ENCODE measurements at regions not wholly inside any gene's neighbourhood (a gene's known extent, or its start where the extent isn't known, plus 50 kb on each side); places are given as distances from the start of the nearest gene placed in this dataset.

DNA sequence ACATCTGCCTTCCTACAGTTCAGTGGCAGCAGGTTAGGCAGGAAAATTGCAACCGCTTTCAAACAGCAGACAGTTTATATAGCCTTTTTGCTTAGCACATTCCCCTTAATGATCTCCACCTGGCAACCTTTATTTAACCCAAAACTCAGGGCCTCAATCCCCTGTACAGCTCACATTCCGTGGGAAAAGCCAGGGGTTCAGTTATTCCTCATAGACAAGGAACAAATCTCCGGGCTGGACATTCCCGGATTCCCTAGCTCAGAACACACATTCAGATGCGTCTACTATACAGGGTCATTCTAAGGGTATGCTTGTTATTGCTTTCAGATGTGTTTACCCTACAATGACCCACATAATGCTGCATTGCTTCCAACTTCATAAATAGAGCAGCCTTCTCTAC, 73.8 kb upstream of the DCN start:
- no peak for TF ChIP-seq EZH2 (IDR thresholded peaks at IDR 0.05; ENCODE audit: borderline replicate concordance, low read length)
- TF ChIP-seq, protein P1, sequence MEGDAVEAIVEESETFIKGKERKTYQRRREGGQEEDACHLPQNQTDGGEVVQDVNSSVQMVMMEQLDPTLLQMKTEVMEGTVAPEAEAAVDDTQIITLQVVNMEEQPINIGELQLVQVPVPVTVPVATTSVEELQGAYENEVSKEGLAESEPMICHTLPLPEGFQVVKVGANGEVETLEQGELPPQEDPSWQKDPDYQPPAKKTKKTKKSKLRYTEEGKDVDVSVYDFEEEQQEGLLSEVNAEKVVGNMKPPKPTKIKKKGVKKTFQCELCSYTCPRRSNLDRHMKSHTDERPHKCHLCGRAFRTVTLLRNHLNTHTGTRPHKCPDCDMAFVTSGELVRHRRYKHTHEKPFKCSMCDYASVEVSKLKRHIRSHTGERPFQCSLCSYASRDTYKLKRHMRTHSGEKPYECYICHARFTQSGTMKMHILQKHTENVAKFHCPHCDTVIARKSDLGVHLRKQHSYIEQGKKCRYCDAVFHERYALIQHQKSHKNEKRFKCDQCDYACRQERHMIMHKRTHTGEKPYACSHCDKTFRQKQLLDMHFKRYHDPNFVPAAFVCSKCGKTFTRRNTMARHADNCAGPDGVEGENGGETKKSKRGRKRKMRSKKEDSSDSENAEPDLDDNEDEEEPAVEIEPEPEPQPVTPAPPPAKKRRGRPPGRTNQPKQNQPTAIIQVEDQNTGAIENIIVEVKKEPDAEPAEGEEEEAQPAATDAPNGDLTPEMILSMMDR (IDR thresholded peaks at IDR 0.05; ENCODE audit: low read length), result no peak
- H3K4me1 ChIP-seq (ENCODE audit: insufficient read depth, low read length, severe bottlenecking), result no peaks in the 10 kb centered on the region
- H2AFZ ChIP-seq (ENCODE audit: low read length), result no peak overlapping the region
- no peaks in the 10 kb centered on the region for H3K36me3 ChIP-seq (ENCODE audit: insufficient read depth, low read length)
- H3K27ac ChIP-seq (ENCODE audit: low read depth, low read length, poor library complexity, severe bottlenecking), result no peak overlapping the region
- no peaks in the 10 kb centered on the region for H3K9me2 ChIP-seq (ENCODE audit: low read depth, low read length)
- H3K9me3 ChIP-seq (ENCODE audit: low read length), result no peaks in the 10 kb centered on the region
- no peak overlapping the region for H3K9ac ChIP-seq (ENCODE audit: low read length)
- no peaks in the 10 kb centered on the region for H3F3A ChIP-seq (ENCODE audit: insufficient read depth, low read length)
- H3K79me2 ChIP-seq (ENCODE audit: insufficient read depth, low read length), result no peaks in the 10 kb centered on the region
- H3K4me3 ChIP-seq (ENCODE audit: low read depth, low read length, poor library complexity, severe bottlenecking), result no peak overlapping the region
- no peak overlapping the region for H3K4me2 ChIP-seq (ENCODE audit: low read length)
- H3K27me3 ChIP-seq (ENCODE audit: insufficient read depth, low read length), result no peaks in the 10 kb centered on the region
- H4K20me1 ChIP-seq (ENCODE audit: insufficient read depth, low read length), result no peaks in the 10 kb centered on the region

DNA sequence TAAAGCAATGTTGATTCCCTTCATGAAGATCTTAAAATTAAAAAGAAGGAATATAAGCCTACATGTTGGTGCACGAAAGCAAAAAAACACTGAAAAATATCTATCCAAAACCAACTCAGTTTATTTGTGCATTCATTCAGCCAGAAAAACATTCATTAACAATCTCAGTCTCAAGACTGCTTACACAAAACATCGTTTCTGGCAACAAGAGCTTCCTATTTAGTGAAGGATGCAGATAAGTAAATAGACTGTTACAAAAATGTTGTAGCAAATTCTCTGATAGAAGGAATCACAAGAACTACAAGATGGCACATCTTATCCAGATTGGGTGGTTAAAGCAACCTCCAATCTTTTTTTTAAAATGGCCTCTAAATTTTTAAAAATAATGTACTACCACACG, 69.7 kb upstream of the DCN start:
- no peaks in the 10 kb centered on the region for H3K9me2 ChIP-seq (ENCODE audit: low read depth, low read length)
- H2AFZ ChIP-seq (ENCODE audit: low read length), result no peak overlapping the region

DNA sequence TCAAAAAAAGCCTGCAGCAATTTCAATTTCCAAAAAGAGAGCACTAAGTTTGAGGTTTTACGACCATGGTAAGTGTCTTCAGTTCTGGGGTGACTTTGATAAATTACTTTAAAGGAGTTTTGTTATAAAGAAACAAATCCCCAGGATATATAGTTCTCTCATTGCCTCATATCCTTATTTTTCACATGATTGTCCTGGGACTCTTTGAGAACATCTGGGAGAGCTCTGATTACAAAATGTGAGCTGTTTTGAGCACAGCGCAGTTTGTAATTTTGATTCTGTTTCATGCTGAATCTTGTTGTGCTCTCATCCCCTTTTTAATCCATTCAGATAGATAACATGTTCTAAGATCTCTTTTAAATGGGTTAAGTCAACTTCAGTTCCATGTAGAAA, 67.7 kb upstream of the DCN start:
- no peaks in the 10 kb centered on the region for H3K79me2 ChIP-seq (ENCODE audit: insufficient read depth, low read length)
- no peak overlapping the region for H2AFZ ChIP-seq (ENCODE audit: low read length)
- no peaks in the 10 kb centered on the region for H3K9me2 ChIP-seq (ENCODE audit: low read depth, low read length)
- no peak for TF ChIP-seq EZH2 (IDR thresholded peaks at IDR 0.05; ENCODE audit: borderline replicate concordance, low read length)
- TF ChIP-seq, protein P1 (IDR thresholded peaks at IDR 0.05; ENCODE audit: low read length), result no peak
- no peaks in the 10 kb centered on the region for H3K36me3 ChIP-seq (ENCODE audit: insufficient read depth, low read length)
- no peaks in the 10 kb centered on the region for H3F3A ChIP-seq (ENCODE audit: insufficient read depth, low read length)
- H3K4me2 ChIP-seq (ENCODE audit: low read length), result no peak overlapping the region
- no peak overlapping the region for H3K9ac ChIP-seq (ENCODE audit: low read length)
- no peak overlapping the region for H3K4me3 ChIP-seq (ENCODE audit: low read depth, low read length, poor library complexity, severe bottlenecking)
- H3K27me3 ChIP-seq (ENCODE audit: insufficient read depth, low read length), result no peaks in the 10 kb centered on the region
- no peak overlapping the region for H3K27ac ChIP-seq (ENCODE audit: low read depth, low read length, poor library complexity, severe bottlenecking)
- H4K20me1 ChIP-seq (ENCODE audit: insufficient read depth, low read length), result no peaks in the 10 kb centered on the region
- H3K4me1 ChIP-seq (ENCODE audit: insufficient read depth, low read length, severe bottlenecking), result no peaks in the 10 kb centered on the region
- no peaks in the 10 kb centered on the region for H3K9me3 ChIP-seq (ENCODE audit: low read length)

More for the DNA sequence above, 69.7 kb upstream of the DCN start:
- TF ChIP-seq, protein P1 (IDR thresholded peaks at IDR 0.05; ENCODE audit: low read length), result no peak
- no peak for TF ChIP-seq EZH2 (IDR thresholded peaks at IDR 0.05; ENCODE audit: borderline replicate concordance, low read length)
- Histone ChIP-seq H4K20me1 (ENCODE audit: insufficient read depth, low read length) (no peaks in the 10 kb centered on the region), H3K9ac (ENCODE audit: low read length) (no peak overlapping the region), H3K27me3 (ENCODE audit: insufficient read depth, low read length) (no peaks in the 10 kb centered on the region), H3K4me1 (ENCODE audit: insufficient read depth, low read length, severe bottlenecking) (no peaks in the 10 kb centered on the region), H3K9me3 (ENCODE audit: low read length) (no peaks in the 10 kb centered on the region), H3K36me3 (ENCODE audit: insufficient read depth, low read length) (no peaks in the 10 kb centered on the region), H3K4me2 (ENCODE audit: low read length) (no peak overlapping the region), H3F3A (ENCODE audit: insufficient read depth, low read length) (no peaks in the 10 kb centered on the region), H3K4me3 (ENCODE audit: low read depth, low read length, poor library complexity, severe bottlenecking) (no peak overlapping the region), H3K27ac (ENCODE audit: low read depth, low read length, poor library complexity, severe bottlenecking) (no peak overlapping the region), H3K79me2 (ENCODE audit: insufficient read depth, low read length) (no peaks in the 10 kb centered on the region)
